ENCODE measurements at regions not wholly inside any gene's neighbourhood (a gene's known extent, or its start where the extent isn't known, plus 50 kb on each side); places are given as distances from the start of the nearest gene placed in this dataset.
"Not testable (repeated sequence)": the region's sequence is repeated elsewhere in the genome, so short reads cannot be mapped to it uniquely, and the experiment has no call there.

GRCh38 chr18:43774497-43774896, 497.2 kb upstream of the SYT4 start:
- H3K36me3 ChIP-seq (ENCODE audit: control insufficient read depth, insufficient read depth, low read length), result no peaks in the 10 kb centered on the region
- peak overlapping the region; percentile 9 for H3K27ac ChIP-seq (ENCODE audit: low read depth, low read length)
- H3K9ac ChIP-seq (ENCODE audit: low read depth, low read length), result no peak overlapping the region
- H3K9me3 ChIP-seq (ENCODE audit: control insufficient read depth, insufficient read depth, low read length), result no peaks in the 10 kb centered on the region
- no peaks in the 10 kb centered on the region for H3K27me3 ChIP-seq (ENCODE audit: control insufficient read depth, insufficient read depth, low read length)
- H3K4me3 ChIP-seq (ENCODE audit: low read depth, low read length), result no peak overlapping the region; the same call in 1 of the 2 replicates
- H3K4me1 ChIP-seq (ENCODE audit: control insufficient read depth, insufficient read depth, low read length), result peaks cover 9% of the 10 kb centered on the region

DNA sequence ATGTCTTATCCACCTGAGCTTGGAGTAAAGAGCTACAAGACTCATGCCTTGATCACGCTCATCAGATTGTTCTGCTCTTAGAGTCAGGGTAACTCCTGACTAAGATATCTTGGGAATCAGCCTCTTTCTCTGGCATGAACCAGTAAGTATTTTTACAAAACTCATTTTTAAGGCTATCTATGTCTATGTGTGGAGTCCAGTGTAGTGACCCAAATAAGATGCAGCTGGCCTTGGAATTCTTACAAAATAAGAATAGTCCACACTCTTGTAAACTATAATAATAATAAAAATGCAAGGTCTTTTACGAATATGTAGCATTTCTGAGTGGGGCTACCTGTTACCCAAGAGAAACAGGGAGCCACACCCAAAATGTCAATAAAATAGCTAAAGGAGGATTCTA, 498.3 kb upstream of the SYT4 start:
- Histone ChIP-seq H3K4me3 (ENCODE audit: low read depth, low read length) (no peak overlapping the region), H3K9ac (ENCODE audit: low read depth, low read length) (no peak overlapping the region), H3K4me1 (ENCODE audit: control insufficient read depth, insufficient read depth, low read length) (peaks cover 9% of the 10 kb centered on the region), H3K27me3 (ENCODE audit: control insufficient read depth, insufficient read depth, low read length) (no peaks in the 10 kb centered on the region), H3K9me3 (ENCODE audit: control insufficient read depth, insufficient read depth, low read length) (no peaks in the 10 kb centered on the region), H3K27ac (ENCODE audit: low read depth, low read length) (no peak overlapping the region), H3K36me3 (ENCODE audit: control insufficient read depth, insufficient read depth, low read length) (no peaks in the 10 kb centered on the region)

DNA sequence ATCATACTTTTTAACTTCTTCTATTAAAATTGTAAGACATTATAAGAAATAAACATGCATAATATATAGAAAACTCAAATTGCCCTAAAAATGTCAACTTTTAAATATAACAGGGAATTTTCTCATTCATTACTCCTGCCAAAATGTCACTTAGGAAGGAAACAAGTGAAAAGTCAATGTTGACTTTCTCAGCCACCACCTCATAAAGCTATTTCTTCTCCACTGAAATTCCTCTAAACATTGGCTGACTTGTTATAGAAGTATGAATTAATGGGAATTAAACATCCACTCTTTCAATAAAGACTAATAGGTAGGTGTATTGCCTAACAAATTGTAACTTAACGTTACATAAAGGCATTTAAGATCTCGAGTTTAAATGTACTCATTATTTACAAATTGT, 499.7 kb upstream of the SYT4 start:
- Histone ChIP-seq H3K9ac (ENCODE audit: low read depth, low read length) (no peak overlapping the region), H3K27ac (ENCODE audit: low read depth, low read length) (no peak overlapping the region), H3K27me3 (ENCODE audit: control insufficient read depth, insufficient read depth, low read length) (no peaks in the 10 kb centered on the region), H3K9me3 (ENCODE audit: control insufficient read depth, insufficient read depth, low read length) (no peaks in the 10 kb centered on the region), H3K36me3 (ENCODE audit: control insufficient read depth, insufficient read depth, low read length) (no peaks in the 10 kb centered on the region), H3K4me3 (ENCODE audit: low read depth, low read length) (no peak overlapping the region), H3K4me1 (ENCODE audit: control insufficient read depth, insufficient read depth, low read length) (peaks cover 9% of the 10 kb centered on the region)

DNA sequence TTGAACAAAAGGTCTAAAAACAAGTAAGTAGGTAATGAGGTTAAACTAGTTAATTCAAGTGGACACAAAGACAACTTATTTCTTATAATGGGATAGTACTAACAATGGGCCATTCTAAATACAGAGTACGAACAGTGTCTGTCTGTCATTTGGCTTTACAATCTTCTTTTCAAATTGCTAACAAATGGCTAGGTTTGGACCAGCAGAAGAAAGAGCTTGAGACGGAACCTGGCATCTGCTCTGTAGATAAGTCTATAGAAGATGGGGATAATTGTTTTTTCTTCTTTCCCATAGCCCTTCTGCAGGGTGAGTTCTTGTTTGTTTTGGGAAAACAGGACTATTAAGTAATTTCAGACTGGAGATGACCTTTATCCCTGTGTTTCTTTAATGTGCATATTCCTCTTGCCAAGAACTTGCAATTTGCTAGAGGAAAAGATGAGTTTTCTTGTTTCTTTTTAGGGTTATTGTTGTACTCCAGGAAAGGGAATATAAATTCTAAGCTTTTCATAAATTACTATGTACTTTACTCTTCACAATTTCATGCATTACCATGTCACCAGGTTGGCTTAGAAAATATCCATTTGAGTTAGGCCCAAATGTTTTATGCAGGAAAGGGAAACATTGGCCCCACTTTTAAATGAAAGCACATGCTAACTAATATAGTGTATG, 500.5 kb upstream of the SYT4 start:
- no peaks in the 10 kb centered on the region for H3K36me3 ChIP-seq (ENCODE audit: control insufficient read depth, insufficient read depth, low read length)
- no peaks in the 10 kb centered on the region for H3K27me3 ChIP-seq (ENCODE audit: control insufficient read depth, insufficient read depth, low read length)
- no peak overlapping the region for H3K4me3 ChIP-seq (ENCODE audit: low read depth, low read length)
- no peaks in the 10 kb centered on the region for H3K9me3 ChIP-seq (ENCODE audit: control insufficient read depth, insufficient read depth, low read length)
- peaks cover 9% of the 10 kb centered on the region for H3K4me1 ChIP-seq (ENCODE audit: control insufficient read depth, insufficient read depth, low read length)
- H3K27ac ChIP-seq (ENCODE audit: low read depth, low read length), result no peak overlapping the region
- no peak overlapping the region for H3K9ac ChIP-seq (ENCODE audit: low read depth, low read length)

- H3K27ac ChIP-seq (ENCODE audit: low read depth, low read length), result no peak overlapping the region
- no peaks in the 10 kb centered on the region for H3K9me3 ChIP-seq (ENCODE audit: control insufficient read depth, insufficient read depth, low read length)
- no peak overlapping the region for H3K4me3 ChIP-seq (ENCODE audit: low read depth, low read length)
- no peaks in the 10 kb centered on the region for H3K36me3 ChIP-seq (ENCODE audit: control insufficient read depth, insufficient read depth, low read length)
- no peaks in the 10 kb centered on the region for H3K4me1 ChIP-seq (ENCODE audit: control insufficient read depth, insufficient read depth, low read length)
- no peak overlapping the region for H3K9ac ChIP-seq (ENCODE audit: low read depth, low read length)
- no peaks in the 10 kb centered on the region for H3K27me3 ChIP-seq (ENCODE audit: control insufficient read depth, insufficient read depth, low read length)
Measured at GRCh38 chr18:43780782-43781340, 503.6 kb upstream of the SYT4 start.

DNA sequence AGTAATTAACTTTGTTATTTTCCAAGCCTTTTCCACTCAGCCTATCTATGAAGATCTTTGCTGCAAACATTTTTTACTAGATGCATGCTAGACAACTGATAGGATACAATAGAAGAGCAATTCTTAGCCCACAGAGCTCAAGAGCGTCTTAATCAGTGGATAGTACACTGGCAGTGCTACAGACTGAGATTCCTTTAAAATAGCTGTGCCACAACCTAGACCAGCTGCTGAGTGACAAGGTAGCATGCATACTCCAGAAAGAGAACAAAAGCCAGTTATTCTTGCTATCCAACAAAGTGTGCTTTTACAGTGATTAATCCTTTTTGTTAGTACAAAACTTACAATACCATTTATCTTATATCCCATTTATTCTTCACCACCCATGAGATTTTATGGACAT, 507.9 kb upstream of the SYT4 start:
- Histone ChIP-seq H3K9me3 (ENCODE audit: control insufficient read depth, insufficient read depth, low read length) (no peaks in the 10 kb centered on the region), H3K4me3 (ENCODE audit: low read depth, low read length) (no peak overlapping the region), H3K36me3 (ENCODE audit: control insufficient read depth, insufficient read depth, low read length) (no peaks in the 10 kb centered on the region), H3K27ac (ENCODE audit: low read depth, low read length) (no peak overlapping the region), H3K27me3 (ENCODE audit: control insufficient read depth, insufficient read depth, low read length) (no peaks in the 10 kb centered on the region), H3K9ac (ENCODE audit: low read depth, low read length) (no peak overlapping the region), H3K4me1 (ENCODE audit: control insufficient read depth, insufficient read depth, low read length) (no peaks in the 10 kb centered on the region)

DNA sequence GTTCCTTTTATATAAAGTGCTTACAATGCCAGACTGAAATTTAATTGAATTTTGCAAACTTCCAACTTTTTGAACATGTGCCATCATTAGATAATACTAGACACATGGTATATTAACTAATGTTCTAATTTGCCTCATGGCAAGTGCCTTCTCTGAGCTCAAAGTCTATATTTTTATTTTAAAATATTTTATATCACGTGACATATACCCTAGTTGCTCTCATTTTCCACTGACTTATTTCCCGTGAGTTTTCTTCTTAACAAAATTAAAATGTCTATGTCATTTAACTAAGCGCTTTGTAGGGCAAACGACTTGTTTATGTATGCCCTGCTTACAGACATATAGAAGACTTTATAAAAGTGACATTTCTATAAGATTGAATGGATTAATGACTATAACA, 509.6 kb upstream of the SYT4 start:
- no peak overlapping the region for H3K9ac ChIP-seq (ENCODE audit: low read depth, low read length)
- H3K36me3 ChIP-seq (ENCODE audit: control insufficient read depth, insufficient read depth, low read length), result no peaks in the 10 kb centered on the region
- H3K4me3 ChIP-seq (ENCODE audit: low read depth, low read length), result no peak overlapping the region
- H3K27me3 ChIP-seq (ENCODE audit: control insufficient read depth, insufficient read depth, low read length), result no peaks in the 10 kb centered on the region
- no peaks in the 10 kb centered on the region for H3K4me1 ChIP-seq (ENCODE audit: control insufficient read depth, insufficient read depth, low read length)
- H3K9me3 ChIP-seq (ENCODE audit: control insufficient read depth, insufficient read depth, low read length), result no peaks in the 10 kb centered on the region
- no peak overlapping the region for H3K27ac ChIP-seq (ENCODE audit: low read depth, low read length)

DNA sequence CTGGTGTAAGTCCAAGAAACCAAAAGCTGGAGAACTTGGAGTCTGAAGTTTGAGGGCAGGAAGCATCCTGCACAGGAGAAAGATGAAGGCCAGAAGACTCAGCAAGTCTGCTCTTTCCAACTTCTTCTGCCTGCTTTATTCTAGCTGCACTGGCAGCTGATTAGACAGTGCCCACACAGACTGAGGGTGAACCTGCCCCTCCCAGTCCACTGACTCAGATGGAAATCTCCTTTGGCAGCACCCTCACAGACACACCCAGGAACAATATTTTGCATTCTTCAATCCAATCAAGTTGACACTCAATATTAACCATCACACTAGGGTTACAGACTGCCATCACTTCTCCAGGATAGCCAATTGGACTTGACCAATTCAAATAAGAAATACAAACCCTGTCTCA, 510.4 kb upstream of the SYT4 start:
- not testable (repeated sequence) for H3K27me3 ChIP-seq (ENCODE audit: control insufficient read depth, insufficient read depth, low read length)

GRCh38 chr18:43789234-43790000, 512.1 kb upstream of the SYT4 start:
- H3K36me3 ChIP-seq (ENCODE audit: control insufficient read depth, insufficient read depth, low read length), result no peaks in the 10 kb centered on the region
- H3K4me1 ChIP-seq (ENCODE audit: control insufficient read depth, insufficient read depth, low read length), result no peaks in the 10 kb centered on the region
- H3K27ac ChIP-seq (ENCODE audit: low read depth, low read length), result no peak overlapping the region
- H3K27me3 ChIP-seq (ENCODE audit: control insufficient read depth, insufficient read depth, low read length), result no peaks in the 10 kb centered on the region
- no peak overlapping the region for H3K9ac ChIP-seq (ENCODE audit: low read depth, low read length)
- no peak overlapping the region for H3K4me3 ChIP-seq (ENCODE audit: low read depth, low read length)
- H3K9me3 ChIP-seq (ENCODE audit: control insufficient read depth, insufficient read depth, low read length), result no peaks in the 10 kb centered on the region

More for the DNA sequence above, 510.4 kb upstream of the SYT4 start:
- H3K4me1 ChIP-seq (ENCODE audit: control insufficient read depth, insufficient read depth, low read length); H3K36me3 ChIP-seq (ENCODE audit: control insufficient read depth, insufficient read depth, low read length); H3K9me3 ChIP-seq (ENCODE audit: control insufficient read depth, insufficient read depth, low read length); H3K9ac ChIP-seq (ENCODE audit: low read depth, low read length); H3K27ac ChIP-seq (ENCODE audit: low read depth, low read length); H3K4me3 ChIP-seq (ENCODE audit: low read depth, low read length): not testable (repeated sequence)

GRCh38 chr18:43793910-43794309, 516.6 kb upstream of the SYT4 start:
- H3K27ac ChIP-seq (ENCODE audit: low read depth, low read length), result no peak overlapping the region
- H3K9me3 ChIP-seq (ENCODE audit: control insufficient read depth, insufficient read depth, low read length), result no peaks in the 10 kb centered on the region
- no peak overlapping the region for H3K4me3 ChIP-seq (ENCODE audit: low read depth, low read length)
- no peaks in the 10 kb centered on the region for H3K4me1 ChIP-seq (ENCODE audit: control insufficient read depth, insufficient read depth, low read length)
- H3K36me3 ChIP-seq (ENCODE audit: control insufficient read depth, insufficient read depth, low read length), result no peaks in the 10 kb centered on the region
- no peaks in the 10 kb centered on the region for H3K27me3 ChIP-seq (ENCODE audit: control insufficient read depth, insufficient read depth, low read length)
- no peak overlapping the region for H3K9ac ChIP-seq (ENCODE audit: low read depth, low read length)

GRCh38 chr18:43794363-43794762, 517.1 kb upstream of the SYT4 start:
- Histone ChIP-seq H3K9ac (ENCODE audit: low read depth, low read length) (no peak overlapping the region), H3K27ac (ENCODE audit: low read depth, low read length) (no peak overlapping the region), H3K9me3 (ENCODE audit: control insufficient read depth, insufficient read depth, low read length) (no peaks in the 10 kb centered on the region), H3K4me1 (ENCODE audit: control insufficient read depth, insufficient read depth, low read length) (no peaks in the 10 kb centered on the region), H3K27me3 (ENCODE audit: control insufficient read depth, insufficient read depth, low read length) (no peaks in the 10 kb centered on the region), H3K4me3 (ENCODE audit: low read depth, low read length) (no peak overlapping the region), H3K36me3 (ENCODE audit: control insufficient read depth, insufficient read depth, low read length) (no peaks in the 10 kb centered on the region)

Measured in HUES48 (cell line).